ENCODE measurements at regions not wholly inside any gene's neighbourhood (a gene's known extent, or its start where the extent isn't known, plus 50 kb on each side); places are given as distances from the start of the nearest gene placed in this dataset.

DNA sequence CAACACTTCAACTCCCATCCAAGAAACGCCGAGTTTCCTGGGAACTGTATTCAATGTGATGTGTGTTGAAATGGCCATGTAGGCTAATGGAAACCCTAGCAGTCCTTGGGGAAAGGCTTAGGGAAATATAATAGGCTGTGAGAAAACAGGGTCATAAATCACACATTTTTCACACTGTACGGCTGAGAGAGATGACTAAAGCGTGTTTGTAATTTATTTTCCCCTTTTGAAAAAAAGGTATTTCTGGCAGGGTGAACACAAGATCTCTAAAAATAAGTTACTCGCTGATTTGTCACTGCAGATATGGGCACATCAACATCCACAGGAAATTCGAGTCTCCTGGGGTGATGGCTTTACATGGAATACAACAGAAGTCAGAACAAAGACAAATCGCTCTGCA is 109.6 kb upstream of the ST6GAL2 start:
- in situ Hi-C loops (cut with MboI): no loop called here
- TF ChIP-seq HDGF (IDR thresholded peaks at IDR 0.05) (no peak), RBBP5 (IDR thresholded peaks at IDR 0.05; ENCODE audit: borderline replicate concordance, insufficient read depth, low read length, poor library complexity, severe bottlenecking) (no peak), SRSF3 (IDR thresholded peaks at IDR 0.05; ENCODE audit: insufficient read depth, low read length) (no peak)
- TF ChIP-seq, protein P1, sequence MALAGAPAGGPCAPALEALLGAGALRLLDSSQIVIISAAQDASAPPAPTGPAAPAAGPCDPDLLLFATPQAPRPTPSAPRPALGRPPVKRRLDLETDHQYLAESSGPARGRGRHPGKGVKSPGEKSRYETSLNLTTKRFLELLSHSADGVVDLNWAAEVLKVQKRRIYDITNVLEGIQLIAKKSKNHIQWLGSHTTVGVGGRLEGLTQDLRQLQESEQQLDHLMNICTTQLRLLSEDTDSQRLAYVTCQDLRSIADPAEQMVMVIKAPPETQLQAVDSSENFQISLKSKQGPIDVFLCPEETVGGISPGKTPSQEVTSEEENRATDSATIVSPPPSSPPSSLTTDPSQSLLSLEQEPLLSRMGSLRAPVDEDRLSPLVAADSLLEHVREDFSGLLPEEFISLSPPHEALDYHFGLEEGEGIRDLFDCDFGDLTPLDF (CRISPR knock-in tag; IDR thresholded peaks at IDR 0.05): no peak
- TF ChIP-seq, protein P2, sequence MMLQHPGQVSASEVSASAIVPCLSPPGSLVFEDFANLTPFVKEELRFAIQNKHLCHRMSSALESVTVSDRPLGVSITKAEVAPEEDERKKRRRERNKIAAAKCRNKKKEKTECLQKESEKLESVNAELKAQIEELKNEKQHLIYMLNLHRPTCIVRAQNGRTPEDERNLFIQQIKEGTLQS (IDR thresholded peaks at IDR 0.05): no peak
- TF ChIP-seq, protein P2 (CRISPR knock-in tag; conservative IDR thresholded peaks at IDR 0.05): no peak
- TF ChIP-seq, protein P3, sequence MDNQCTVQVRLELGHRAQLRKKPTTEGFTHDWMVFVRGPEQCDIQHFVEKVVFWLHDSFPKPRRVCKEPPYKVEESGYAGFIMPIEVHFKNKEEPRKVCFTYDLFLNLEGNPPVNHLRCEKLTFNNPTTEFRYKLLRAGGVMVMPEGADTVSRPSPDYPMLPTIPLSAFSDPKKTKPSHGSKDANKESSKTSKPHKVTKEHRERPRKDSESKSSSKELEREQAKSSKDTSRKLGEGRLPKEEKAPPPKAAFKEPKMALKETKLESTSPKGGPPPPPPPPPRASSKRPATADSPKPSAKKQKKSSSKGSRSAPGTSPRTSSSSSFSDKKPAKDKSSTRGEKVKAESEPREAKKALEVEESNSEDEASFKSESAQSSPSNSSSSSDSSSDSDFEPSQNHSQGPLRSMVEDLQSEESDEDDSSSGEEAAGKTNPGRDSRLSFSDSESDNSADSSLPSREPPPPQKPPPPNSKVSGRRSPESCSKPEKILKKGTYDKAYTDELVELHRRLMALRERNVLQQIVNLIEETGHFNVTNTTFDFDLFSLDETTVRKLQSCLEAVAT (IDR thresholded peaks at IDR 0.05): no peak
- TF ChIP-seq, protein P4, sequence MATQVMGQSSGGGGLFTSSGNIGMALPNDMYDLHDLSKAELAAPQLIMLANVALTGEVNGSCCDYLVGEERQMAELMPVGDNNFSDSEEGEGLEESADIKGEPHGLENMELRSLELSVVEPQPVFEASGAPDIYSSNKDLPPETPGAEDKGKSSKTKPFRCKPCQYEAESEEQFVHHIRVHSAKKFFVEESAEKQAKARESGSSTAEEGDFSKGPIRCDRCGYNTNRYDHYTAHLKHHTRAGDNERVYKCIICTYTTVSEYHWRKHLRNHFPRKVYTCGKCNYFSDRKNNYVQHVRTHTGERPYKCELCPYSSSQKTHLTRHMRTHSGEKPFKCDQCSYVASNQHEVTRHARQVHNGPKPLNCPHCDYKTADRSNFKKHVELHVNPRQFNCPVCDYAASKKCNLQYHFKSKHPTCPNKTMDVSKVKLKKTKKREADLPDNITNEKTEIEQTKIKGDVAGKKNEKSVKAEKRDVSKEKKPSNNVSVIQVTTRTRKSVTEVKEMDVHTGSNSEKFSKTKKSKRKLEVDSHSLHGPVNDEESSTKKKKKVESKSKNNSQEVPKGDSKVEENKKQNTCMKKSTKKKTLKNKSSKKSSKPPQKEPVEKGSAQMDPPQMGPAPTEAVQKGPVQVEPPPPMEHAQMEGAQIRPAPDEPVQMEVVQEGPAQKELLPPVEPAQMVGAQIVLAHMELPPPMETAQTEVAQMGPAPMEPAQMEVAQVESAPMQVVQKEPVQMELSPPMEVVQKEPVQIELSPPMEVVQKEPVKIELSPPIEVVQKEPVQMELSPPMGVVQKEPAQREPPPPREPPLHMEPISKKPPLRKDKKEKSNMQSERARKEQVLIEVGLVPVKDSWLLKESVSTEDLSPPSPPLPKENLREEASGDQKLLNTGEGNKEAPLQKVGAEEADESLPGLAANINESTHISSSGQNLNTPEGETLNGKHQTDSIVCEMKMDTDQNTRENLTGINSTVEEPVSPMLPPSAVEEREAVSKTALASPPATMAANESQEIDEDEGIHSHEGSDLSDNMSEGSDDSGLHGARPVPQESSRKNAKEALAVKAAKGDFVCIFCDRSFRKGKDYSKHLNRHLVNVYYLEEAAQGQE (IDR thresholded peaks at IDR 0.05; ENCODE audit: borderline replicate concordance): no peak
- TF ChIP-seq, protein P4 (CRISPR knock-in tag; IDR thresholded peaks at IDR 0.05; ENCODE audit: low read depth): no peak
- TF ChIP-seq, protein P5, sequence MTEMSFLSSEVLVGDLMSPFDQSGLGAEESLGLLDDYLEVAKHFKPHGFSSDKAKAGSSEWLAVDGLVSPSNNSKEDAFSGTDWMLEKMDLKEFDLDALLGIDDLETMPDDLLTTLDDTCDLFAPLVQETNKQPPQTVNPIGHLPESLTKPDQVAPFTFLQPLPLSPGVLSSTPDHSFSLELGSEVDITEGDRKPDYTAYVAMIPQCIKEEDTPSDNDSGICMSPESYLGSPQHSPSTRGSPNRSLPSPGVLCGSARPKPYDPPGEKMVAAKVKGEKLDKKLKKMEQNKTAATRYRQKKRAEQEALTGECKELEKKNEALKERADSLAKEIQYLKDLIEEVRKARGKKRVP (CRISPR knock-in tag; IDR thresholded peaks at IDR 0.05): no peak

More for the DNA sequence above, 109.6 kb upstream of the ST6GAL2 start:
- Histone ChIP-seq H4K20me1 (replicated peaks; ENCODE audit: control insufficient read depth, insufficient read depth, low read length) (no peaks in the 10 kb centered on the region), H3K36me3 (ENCODE audit: control insufficient read depth, insufficient read depth, low read length) (no peaks in the 10 kb centered on the region), H3K4me2 (ENCODE audit: insufficient read depth, low read length) (no peak overlapping the region), H3K27ac (ENCODE audit: extremely low read depth, low read depth, low read length) (no peak overlapping the region), H3K4me3 (no peak overlapping the region), H2AFZ (ENCODE audit: low read depth, low read length) (no peak overlapping the region), H3K27me3 (ENCODE audit: control insufficient read depth in 2 of 2, insufficient read depth in 2 of 2, low read length in 2 of 2) (no peaks in the 10 kb centered on the region), H3K9ac (ENCODE audit: insufficient read depth in 1 of 2, low read depth in 2 of 2, low read length in 2 of 2) (no peak overlapping the region), H3K4me1 (replicated peaks in 1 of 2; ENCODE audit: control insufficient read depth in 2 of 2, insufficient read depth in 2 of 2, low read length in 2 of 2) (no peaks in the 10 kb centered on the region), H3K79me2 (ENCODE audit: control insufficient read depth, insufficient read depth, low read length) (no peaks in the 10 kb centered on the region), H3K9me3 (replicated peaks; ENCODE audit: control insufficient read depth, insufficient read depth, low read depth, low read length) (no peaks in the 10 kb centered on the region), H3K9me1 (ENCODE audit: control insufficient read depth, insufficient read depth, low read length) (no peaks in the 10 kb centered on the region)
- WGBS (ENCODE audit: insufficient coverage, low coverage, missing lambda C conversion rate): 3% methylated on average over 7 of the region's 7 CpGs
- DNase-seq (ENCODE audit: extremely low read depth in 1 of 4, low spot score in 3 of 4) (no peak), FAIRE-seq (no peak), ATAC-seq (no peak)
- CTCF ChIA-PET (ENCODE audit: low intra/inter-chr PET ratio): no interaction called here
- no TSS peak for BruUV-seq (replicated peaks)
- POLR2A ChIA-PET: no interaction called here
- intact Hi-C loops (cut with micrococcal nuclease): no loop called here

Data from K562 (cell line).